Stimulated activated naive B cell treated with anti-CD40 and anti-IgM and Interleukin-4, amounts not matched to agents 10 μg/mL and 1 μg/mL and 100 μg/mL, for 72 hours (primary cell): ENCODE measurements at regions not wholly inside any gene's neighbourhood (a gene's known extent, or its start where the extent isn't known, plus 50 kb on each side); places are given as distances from the start of the nearest gene placed in this dataset.
"Not testable (repeated sequence)": the region's sequence is repeated elsewhere in the genome, so short reads cannot be mapped to it uniquely, and the experiment has no call there.

Source experiments
- ATAC-seq, 2 donors: fragments of 150-1000 bp; cut with Tn5 transposase; replicated peaks; 2 replicates each; pipeline ENCODE4 v1.10.0; 2021; ENCODE audit warnings: moderate library complexity in 1 of 2
- DNase-seq: peaks from one replicate; pipeline ENCODE4 v3.0.0; 2021
- H3K27ac Mint-ChIP-seq: one replicate; pipeline ENCODE4 v1.8.0; 2022; ENCODE audit warnings: mild to moderate bottlenecking, mixed read lengths
- H3K27me3 Mint-ChIP-seq, 2 donors: one replicate each; pipeline ENCODE4 v1.8.0; 2022; ENCODE audit warnings: mixed read lengths in 2 of 2
- H3K36me3 Mint-ChIP-seq, 2 donors: one replicate each; pipeline ENCODE4 v1.8.0; 2022; ENCODE audit warnings: mixed read lengths in 2 of 2, mild to moderate bottlenecking in 1 of 2
- H3K4me1 Mint-ChIP-seq, 2 donors: one replicate each; pipeline ENCODE4 v1.8.0; 2022; ENCODE audit warnings: mixed read lengths in 2 of 2, mild to moderate bottlenecking in 1 of 2
- H3K4me3 Mint-ChIP-seq, 2 donors: one replicate each; pipeline ENCODE4 v1.8.0; 2022; ENCODE audit warnings: mild to moderate bottlenecking in 2 of 2, mixed read lengths in 2 of 2, moderate library complexity in 1 of 2
- H3K9me3 Mint-ChIP-seq, 2 donors: one replicate each; pipeline ENCODE4 v1.8.0; 2022; ENCODE audit warnings: mixed read lengths in 2 of 2, mild to moderate bottlenecking in 1 of 2

DNA sequence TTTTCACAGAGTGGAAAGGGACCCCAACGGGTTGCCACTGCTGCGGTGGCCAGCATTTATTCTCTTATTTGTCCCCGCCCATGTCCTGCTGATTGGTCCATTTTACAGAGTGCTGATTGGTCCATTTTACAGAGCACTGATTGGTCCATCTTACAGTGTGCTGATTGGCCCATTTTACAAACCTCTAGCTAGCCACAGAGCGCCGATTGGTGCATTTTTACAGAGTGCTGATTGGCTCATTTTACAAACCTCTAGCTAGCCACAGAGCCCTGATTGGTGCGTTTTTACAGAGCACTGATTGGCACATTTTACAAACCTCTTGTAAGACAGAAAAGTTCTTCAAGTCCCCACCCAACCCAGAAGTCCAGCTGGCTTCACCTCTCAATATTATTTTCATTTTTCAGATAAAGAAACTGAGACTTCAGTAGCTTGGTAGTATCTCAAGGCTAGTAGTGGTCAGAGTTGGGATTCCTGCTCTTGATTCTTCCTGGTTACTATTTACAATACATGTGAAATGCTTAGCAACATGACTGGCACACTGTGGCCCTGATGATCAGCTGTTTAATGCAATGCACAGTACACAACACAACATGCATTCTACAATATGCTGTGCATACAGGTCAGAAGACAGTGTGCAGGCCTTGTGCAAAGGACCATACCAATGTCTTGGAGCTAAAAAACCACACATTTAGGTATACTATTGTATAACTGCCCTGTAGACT lies 63.6 kb upstream of the BOD1 start:
- no peak for DNase-seq
- no peaks in the 10 kb centered on the region for H3K27me3 Mint-ChIP-seq
- H3K27ac Mint-ChIP-seq = peak overlapping the region; percentile 69
- peaks cover 5 to 14% of the 10 kb centered on the region in 2 donors for H3K36me3 Mint-ChIP-seq
- peak; percentile 73 to 78 for ATAC-seq
- peaks cover 27 to 29% of the 10 kb centered on the region in 2 donors for H3K4me1 Mint-ChIP-seq
- peaks cover 0 to 14% of the 10 kb centered on the region in 2 donors for H3K9me3 Mint-ChIP-seq
- no peak overlapping the region for H3K4me3 Mint-ChIP-seq

DNA sequence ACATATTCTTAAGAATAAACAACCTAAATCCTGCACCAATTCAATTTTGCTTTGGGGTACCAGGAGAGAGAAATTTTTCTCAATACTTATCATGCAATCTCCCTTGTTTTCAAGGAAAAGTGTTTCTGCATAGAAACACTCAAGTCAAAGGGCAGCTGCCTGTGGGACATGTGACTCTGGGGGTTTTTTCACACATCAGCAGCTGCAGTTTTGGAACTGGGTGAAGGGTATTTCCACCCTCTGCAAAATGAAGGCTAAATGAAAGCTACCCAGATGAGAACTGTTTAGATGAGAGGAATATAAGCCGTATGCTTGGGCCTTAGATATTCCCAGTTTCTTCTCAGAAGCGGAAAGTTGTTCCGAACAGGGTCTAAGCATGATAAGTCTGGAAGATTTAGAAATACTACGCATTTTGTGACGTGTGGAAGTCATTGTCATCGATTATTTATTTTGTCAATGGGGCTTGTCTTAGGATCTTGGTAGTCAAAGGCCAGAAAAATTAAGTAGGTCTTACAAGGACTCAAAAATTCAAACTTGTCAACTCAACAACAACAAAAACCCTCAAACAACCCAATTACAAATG lies 64.3 kb upstream of the BOD1 start:
- Mint-ChIP-seq H3K27ac (peak overlapping the region; percentile 69), H3K27me3 (no peaks in the 10 kb centered on the region), H3K9me3 (peaks cover 0 to 15% of the 10 kb centered on the region in 2 donors), H3K36me3 (peaks cover 8 to 15% of the 10 kb centered on the region in 2 donors), H3K4me1 (peaks cover 30 to 35% of the 10 kb centered on the region in 2 donors), H3K4me3 (peak overlapping the region in 1 of 2 donors; percentile 13)
- ATAC-seq (peak; percentile 93 to 95), DNase-seq (peak; percentile 39)

DNA sequence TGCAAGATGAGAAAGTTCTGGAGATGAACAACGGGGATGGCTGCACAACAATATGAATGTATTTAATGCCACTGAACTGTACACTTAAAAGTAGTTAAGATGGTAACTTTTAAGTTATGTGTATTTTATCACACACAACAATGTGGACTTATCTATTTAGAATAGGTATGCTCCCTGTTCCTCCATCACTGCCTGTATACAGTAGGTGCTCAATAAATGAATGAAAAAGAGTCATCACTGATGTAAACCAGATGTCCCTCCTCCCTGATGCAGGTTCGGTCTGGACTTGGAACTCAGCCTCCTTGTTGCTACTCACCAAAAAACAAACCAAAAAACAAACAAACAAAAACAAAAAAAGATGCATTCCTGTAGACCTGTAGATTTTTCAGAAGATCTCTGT lies 65.9 kb upstream of the BOD1 start:
- no peaks in the 10 kb centered on the region for H3K27me3 Mint-ChIP-seq
- peaks cover 9 to 12% of the 10 kb centered on the region in 2 donors for H3K36me3 Mint-ChIP-seq
- H3K4me1 Mint-ChIP-seq = peaks cover 32 to 43% of the 10 kb centered on the region in 2 donors
- ATAC-seq (no peak), DNase-seq (no peak)
- no peak overlapping the region for H3K4me3 Mint-ChIP-seq
- no peak overlapping the region for H3K27ac Mint-ChIP-seq
- H3K9me3 Mint-ChIP-seq = peaks cover 0 to 10% of the 10 kb centered on the region in 2 donors

DNA sequence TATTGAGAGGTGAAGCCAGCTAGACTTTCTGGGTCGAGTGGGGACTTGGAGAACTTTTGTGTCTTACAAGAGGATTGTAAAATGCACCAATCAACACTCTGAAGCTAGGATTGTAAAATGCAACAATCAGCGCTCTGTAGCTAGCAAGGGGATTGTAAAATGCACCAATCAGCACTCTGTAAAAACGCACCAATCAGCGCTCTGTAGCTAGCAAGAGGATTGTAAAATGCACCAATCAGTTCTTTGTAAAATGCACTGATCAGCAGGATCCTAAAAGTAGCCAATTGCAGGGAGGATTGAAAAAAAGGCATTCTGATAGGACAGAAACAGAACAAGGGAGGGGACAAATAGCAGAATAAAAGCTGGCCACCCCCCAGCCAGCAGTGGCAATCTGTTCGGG lies 68.1 kb upstream of the BOD1 start:
- not testable (repeated sequence) for H3K27me3 Mint-ChIP-seq

DNA sequence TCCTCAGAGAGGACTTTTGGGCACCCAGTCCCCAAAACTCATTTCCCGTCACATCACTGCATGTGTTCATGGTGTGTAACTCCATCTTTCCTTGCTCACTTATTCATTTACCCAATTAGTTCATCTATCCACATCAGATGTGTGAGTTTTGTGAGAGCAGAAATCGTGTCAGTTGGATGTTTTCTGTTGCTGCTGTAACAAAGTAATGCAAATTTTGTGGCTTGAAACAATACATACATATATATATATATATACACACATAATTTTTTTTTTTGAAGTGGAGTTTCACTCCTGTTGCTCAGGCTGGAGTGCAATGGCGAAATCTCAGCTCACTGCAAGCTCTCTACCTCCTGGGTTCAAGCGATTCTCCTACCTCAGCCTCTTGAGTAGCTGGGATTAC lies 70.5 kb upstream of the BOD1 start:
- H3K36me3 Mint-ChIP-seq = peaks cover 4 to 7% of the 10 kb centered on the region in 2 donors
- DNase-seq (no peak), ATAC-seq (no peak)
- no peak overlapping the region for H3K4me3 Mint-ChIP-seq
- no peaks in the 10 kb centered on the region for H3K27me3 Mint-ChIP-seq
- H3K4me1 Mint-ChIP-seq = peaks cover 33 to 50% of the 10 kb centered on the region in 2 donors
- H3K27ac Mint-ChIP-seq = no peak overlapping the region
- H3K9me3 Mint-ChIP-seq = peaks cover 0 to 3% of the 10 kb centered on the region in 2 donors

More for the DNA sequence above, 68.1 kb upstream of the BOD1 start:
- ATAC-seq, H3K27ac Mint-ChIP-seq, H3K9me3 Mint-ChIP-seq, H3K4me3 Mint-ChIP-seq, DNase-seq, H3K36me3 Mint-ChIP-seq: not testable (repeated sequence)
- H3K4me1 Mint-ChIP-seq = peaks cover 37 to 57% of the 10 kb centered on the region in 2 donors

DNA sequence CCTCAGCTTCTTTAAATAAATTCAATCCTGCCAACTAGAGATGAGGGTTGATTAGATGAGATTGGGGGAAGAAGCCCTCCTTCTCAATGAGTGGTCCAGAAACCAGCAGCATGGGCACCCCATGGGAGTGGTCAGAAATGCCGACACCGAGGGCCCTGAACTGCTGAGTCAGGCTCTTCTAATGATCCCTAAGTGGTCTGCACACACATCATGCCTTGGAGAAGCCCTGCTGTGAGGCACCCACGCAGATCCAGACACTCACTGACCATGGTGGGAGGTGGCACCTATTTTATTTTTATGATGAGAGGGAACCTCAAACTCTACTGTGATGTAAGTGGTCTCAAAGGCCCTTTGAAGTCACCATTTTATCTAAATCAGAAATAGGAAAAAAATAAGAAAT lies 72.3 kb upstream of the BOD1 start:
- Mint-ChIP-seq H3K4me1 (peaks cover 34 to 45% of the 10 kb centered on the region in 2 donors), H3K36me3 (peaks cover 4 to 7% of the 10 kb centered on the region in 2 donors), H3K27ac (no peak overlapping the region), H3K27me3 (no peaks in the 10 kb centered on the region), H3K9me3 (peaks cover 0 to 3% of the 10 kb centered on the region in 2 donors), H3K4me3 (no peak overlapping the region)
- no peak for DNase-seq
- ATAC-seq = no peak

DNA sequence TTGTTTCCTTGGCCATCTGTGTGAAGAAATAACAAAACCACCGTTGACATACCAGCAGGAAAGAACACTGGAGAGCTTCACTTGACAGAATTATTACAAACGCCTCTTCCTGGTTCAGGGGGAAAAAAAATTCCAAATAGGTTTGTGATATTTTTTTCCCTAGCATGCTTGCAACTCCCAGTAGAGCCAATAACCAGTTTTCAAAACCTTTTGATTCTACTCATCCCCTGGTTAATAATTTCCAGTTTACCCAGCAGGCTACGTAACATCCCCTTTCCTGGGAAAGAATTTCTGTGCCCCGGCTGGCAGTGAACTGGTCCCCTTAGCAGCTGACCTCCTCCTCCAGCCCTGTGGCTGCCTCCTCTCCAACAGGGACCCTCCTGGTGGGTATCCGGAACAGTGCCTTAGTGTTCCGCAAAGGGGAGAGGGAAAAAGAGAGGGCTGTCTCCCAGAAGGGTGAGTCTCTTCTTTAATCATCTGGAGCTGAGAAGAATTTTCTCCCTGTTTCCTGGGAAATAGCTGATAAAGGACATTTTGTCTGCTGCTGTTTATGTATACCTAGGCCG lies 72.8 kb upstream of the BOD1 start:
- no peak for ATAC-seq
- DNase-seq = no peak
- Mint-ChIP-seq H3K4me3 (peak overlapping the region in 1 of 2 donors; percentile 61), H3K4me1 (peaks cover 34 to 45% of the 10 kb centered on the region in 2 donors), H3K27ac (peak overlapping the region; percentile 86), H3K27me3 (no peaks in the 10 kb centered on the region), H3K9me3 (peaks cover 0 to 3% of the 10 kb centered on the region in 2 donors), H3K36me3 (peaks cover 4 to 7% of the 10 kb centered on the region in 2 donors)

DNA sequence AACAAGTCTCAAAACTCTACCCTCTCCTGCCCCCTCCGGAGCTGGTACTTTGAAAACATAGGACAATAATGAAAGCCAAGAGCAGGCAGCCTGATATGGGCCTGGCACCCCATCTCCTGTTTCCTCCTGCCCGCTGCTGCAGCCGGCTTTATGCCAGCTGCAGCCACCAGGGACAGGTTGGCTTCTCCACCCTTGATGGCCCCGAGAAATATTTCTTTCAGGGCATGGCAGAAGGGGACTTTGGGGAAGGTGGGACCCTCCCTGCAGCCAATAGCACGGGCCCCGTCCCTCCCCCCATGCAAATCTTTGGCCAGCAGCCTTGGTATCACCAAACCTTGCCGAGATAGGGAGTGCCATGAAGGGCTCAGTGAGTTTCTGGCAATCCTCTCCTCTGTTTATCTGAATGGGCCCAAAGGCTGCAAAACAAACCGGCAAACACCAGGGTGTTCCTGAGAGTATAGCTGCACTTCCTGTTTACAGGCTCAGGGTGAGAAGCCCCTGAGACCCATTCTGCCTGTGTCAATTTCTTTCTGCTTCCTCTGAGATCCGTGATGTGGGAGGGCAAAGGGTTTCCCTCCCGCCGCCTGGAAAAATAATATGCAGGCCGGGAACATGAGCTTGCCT lies 73.4 kb upstream of the BOD1 start:
- Mint-ChIP-seq H3K4me3 (peak overlapping the region; percentile 25 to 61), H3K36me3 (peaks cover 4 to 7% of the 10 kb centered on the region in 2 donors), H3K4me1 (peaks cover 34 to 45% of the 10 kb centered on the region in 2 donors), H3K27me3 (no peaks in the 10 kb centered on the region), H3K27ac (peak overlapping the region; percentile 86), H3K9me3 (peaks cover 0 to 3% of the 10 kb centered on the region in 2 donors)
- ATAC-seq (peak; percentile 72 to 74), DNase-seq (no peak)

DNA sequence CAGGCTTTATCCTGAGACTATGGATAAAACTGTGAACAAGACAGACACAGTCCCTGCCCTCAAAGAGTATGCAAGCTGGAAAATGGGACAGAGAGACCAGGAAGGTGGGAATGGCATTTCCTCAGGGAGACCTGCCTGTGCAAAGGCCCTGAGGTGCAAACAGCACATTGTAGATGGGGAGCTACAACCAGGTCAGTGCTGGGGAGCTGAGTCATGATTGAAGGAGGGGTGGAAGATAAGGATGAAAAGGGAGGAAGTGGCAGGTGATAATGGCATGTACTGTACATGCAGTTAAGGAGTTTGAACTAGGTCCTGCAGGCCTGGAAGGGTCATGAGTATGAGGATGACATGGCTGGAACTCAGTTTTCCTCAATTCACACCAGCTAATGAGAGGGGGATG lies 75.5 kb upstream of the BOD1 start:
- ATAC-seq (no peak), DNase-seq (no peak)
- H3K27me3 Mint-ChIP-seq = no peaks in the 10 kb centered on the region
- peaks cover 0 to under 1% of the 10 kb centered on the region in 2 donors for H3K36me3 Mint-ChIP-seq
- H3K9me3 Mint-ChIP-seq = no peaks in the 10 kb centered on the region
- H3K4me3 Mint-ChIP-seq = no peak overlapping the region
- H3K4me1 Mint-ChIP-seq = peaks cover 28 to 31% of the 10 kb centered on the region in 2 donors
- no peak overlapping the region for H3K27ac Mint-ChIP-seq

DNA sequence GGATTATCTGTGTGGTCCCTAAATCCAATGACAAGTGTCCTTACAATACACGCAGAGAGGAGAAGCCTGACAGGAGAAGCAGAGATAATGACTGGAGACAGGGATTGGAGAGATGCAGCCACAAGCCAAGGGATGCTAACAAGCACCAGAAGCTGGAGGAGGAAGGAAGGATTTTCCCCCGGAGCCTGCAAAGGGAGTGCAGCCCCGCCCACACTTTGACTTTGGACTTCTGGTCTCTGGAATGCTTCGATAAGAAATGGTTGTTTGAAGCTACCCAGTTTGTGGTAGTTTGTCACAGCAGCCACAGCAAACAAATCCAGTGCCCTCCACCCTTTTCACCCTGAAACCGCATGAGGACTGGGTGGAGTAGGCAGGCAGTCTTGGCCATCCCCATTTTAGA lies 77.2 kb upstream of the BOD1 start:
- no peak for DNase-seq
- H3K36me3 Mint-ChIP-seq = no peaks in the 10 kb centered on the region
- no peak for ATAC-seq
- no peaks in the 10 kb centered on the region for H3K9me3 Mint-ChIP-seq
- no peaks in the 10 kb centered on the region for H3K27me3 Mint-ChIP-seq
- no peak overlapping the region for H3K4me3 Mint-ChIP-seq
- H3K4me1 Mint-ChIP-seq = peaks cover 31 to 35% of the 10 kb centered on the region in 2 donors
- H3K27ac Mint-ChIP-seq = no peak overlapping the region

DNA sequence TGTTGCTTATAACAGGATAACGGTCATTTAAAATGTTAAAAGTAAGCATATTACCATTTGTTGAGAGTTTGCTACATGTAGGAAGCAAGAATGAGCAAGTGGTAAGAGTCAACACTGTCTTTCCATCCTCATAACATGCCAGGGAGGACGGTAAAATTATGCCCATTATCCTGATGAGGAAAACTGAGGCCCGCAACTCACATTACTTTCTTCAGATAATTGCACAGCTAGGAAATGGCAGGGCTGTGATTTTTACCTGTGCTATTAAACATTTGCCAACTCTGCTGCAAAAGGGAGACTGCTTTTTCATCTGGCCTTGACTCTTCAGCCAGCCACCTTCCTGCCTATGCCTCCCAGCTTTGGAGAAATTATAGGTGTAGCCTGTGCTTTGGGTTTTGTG lies 79.8 kb upstream of the BOD1 start:
- ATAC-seq (no peak), DNase-seq (no peak)
- Mint-ChIP-seq H3K27me3 (no peaks in the 10 kb centered on the region), H3K36me3 (no peaks in the 10 kb centered on the region), H3K4me1 (peaks cover 14 to 24% of the 10 kb centered on the region in 2 donors), H3K9me3 (no peaks in the 10 kb centered on the region), H3K4me3 (no peak overlapping the region), H3K27ac (no peak overlapping the region)

DNA sequence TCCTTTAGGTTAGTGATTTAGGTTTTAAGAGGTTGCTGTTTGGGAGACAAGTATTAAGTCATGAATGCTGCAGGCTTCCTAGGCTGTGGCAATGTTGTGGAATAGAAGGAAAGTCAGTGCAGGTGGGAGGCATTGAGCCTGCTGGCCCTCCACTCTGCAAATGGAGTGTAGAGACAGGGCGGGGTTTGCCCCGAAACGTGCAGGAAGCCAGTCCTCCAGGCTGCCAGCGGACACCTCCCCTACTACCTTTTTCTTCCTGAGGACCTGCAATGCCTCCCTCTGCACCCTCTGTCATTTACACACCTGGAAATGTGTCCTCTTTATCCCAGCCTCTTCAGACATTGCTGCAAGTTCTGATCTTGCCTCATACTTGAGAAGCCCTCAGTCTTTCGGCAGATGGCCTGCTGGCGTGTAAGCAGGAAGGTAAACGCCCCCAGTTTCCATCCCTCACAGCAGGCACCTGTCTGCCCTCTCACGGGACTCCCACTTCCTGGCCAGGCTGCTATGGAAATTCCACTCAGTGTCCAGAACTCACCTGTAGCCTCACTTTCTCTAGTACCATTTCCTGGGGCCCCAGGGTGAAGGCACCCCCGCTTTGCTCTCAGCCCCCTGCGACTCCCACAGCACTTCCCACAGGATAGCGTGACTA lies 81.6 kb upstream of the BOD1 start:
- Mint-ChIP-seq H3K4me3 (peak overlapping the region; percentile 7 to 23), H3K4me1 (peaks cover 14 to 18% of the 10 kb centered on the region in 2 donors), H3K27me3 (no peaks in the 10 kb centered on the region), H3K9me3 (no peaks in the 10 kb centered on the region), H3K36me3 (no peaks in the 10 kb centered on the region), H3K27ac (peak overlapping the region; percentile 26)
- DNase-seq (no peak), ATAC-seq (peak; percentile 51 to 59)

DNA sequence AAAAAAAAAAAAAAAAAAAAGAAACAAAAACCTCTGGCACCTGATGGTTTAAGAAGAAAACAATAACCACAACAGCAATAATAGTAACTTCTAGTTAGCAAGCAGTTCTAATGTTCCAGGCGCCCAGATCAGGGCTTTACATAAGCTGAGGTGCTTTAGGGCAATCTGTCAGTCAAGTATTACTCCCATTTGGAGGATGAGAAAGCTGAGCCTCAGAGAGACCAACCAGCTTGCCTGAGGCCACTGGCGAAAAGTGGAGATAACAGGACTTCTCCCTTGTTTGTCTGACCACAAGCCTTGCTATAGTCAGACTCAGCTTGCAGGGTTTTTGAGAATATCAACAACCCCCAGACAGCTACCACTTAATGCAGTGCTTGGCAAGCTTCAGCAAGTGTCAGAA lies 83.5 kb upstream of the BOD1 start:
- H3K27me3 Mint-ChIP-seq = no peaks in the 10 kb centered on the region
- H3K9me3 Mint-ChIP-seq = no peaks in the 10 kb centered on the region
- peaks cover 14 to 17% of the 10 kb centered on the region in 2 donors for H3K4me1 Mint-ChIP-seq
- H3K36me3 Mint-ChIP-seq = no peaks in the 10 kb centered on the region
- H3K27ac Mint-ChIP-seq = no peak overlapping the region
- H3K4me3 Mint-ChIP-seq = no peak overlapping the region
- DNase-seq = no peak
- no peak for ATAC-seq

DNA sequence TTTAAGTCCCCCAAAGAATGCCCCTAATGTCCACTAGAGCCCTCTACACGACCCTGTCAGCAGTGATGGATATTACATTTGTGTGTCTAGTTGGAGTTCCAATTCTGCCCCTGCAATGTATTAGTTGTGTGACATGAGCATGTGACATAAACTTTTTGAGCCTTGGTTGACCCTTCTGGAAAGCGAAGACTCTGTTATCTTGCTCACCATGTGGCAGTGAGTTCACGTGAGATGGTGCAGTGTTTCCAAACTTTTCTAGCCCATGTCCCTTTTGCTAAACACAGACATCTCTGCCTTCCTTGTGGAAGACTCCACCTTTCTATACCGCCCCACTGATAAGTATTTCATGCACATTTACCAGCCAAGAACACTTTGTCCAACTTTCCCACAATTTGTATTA lies 87.0 kb upstream of the BOD1 start:
- H3K4me1 Mint-ChIP-seq = peaks cover 14 to 18% of the 10 kb centered on the region in 2 donors
- no peak overlapping the region for H3K27ac Mint-ChIP-seq
- no peak overlapping the region for H3K4me3 Mint-ChIP-seq
- DNase-seq (no peak), ATAC-seq (no peak)
- no peaks in the 10 kb centered on the region for H3K36me3 Mint-ChIP-seq
- H3K27me3 Mint-ChIP-seq = no peaks in the 10 kb centered on the region
- H3K9me3 Mint-ChIP-seq = no peaks in the 10 kb centered on the region
